Posterior cingulate gyrus (tissue), 11 donors: ENCODE measurements at regions not wholly inside any gene's neighbourhood (a gene's known extent, or its start where the extent isn't known, plus 50 kb on each side); places are given as distances from the start of the nearest gene placed in this dataset.
"Not testable (repeated sequence)": the region's sequence is repeated elsewhere in the genome, so short reads cannot be mapped to it uniquely, and the experiment has no call there.

Experiments used
- DNase-seq, 10 donors: peaks; one replicate each; pipeline versions ENCODE4 v3.0.0 to v3.0.0-alpha.2; 2020 to 2021; ENCODE audit warnings: mixed read lengths in 3 of 10
- intact Hi-C: fragments of 100-400 bp; cut with DNase I; formaldehyde crosslinking; loops from one replicate; pipeline ENCODE4 v1.15.1; 2023

DNA sequence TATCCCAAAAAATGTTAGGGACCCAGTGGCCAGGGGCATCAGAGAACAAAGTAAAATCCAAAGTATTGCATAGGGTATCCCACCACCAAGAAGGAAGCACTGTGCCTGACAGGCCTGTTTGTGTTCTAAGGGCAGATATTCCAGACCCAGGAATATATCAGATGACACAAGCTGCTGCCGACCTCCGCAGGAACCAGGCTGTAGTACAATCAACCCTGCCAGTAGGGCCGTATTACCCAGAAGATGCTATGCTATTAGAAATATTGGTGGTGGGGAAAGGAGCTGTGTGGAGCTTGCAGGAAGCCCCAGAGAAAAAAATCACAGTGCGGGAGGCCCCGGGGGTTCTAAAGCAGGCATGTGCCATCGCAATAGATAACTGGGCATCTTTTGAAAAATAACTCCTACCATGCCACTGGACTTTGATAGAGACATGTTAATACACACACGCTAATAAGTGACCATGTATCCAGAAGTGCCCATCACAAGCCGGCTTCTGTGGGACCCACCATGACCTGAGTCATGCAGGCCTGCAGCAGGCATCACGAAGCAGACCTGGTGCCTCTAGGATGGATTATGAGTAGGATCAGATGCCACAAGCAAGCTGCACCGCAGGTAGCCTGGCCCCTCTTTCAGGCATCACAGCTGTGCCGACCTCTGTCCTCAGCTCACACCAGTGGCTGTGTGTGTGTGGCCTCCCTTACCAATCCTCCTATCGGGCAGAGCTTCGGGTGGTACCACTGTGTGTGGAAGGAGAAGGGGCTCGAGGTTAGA is 242.7 kb downstream of the BCL11B start:
- peak in 1 of 10 donors; percentile 63 for DNase-seq
- intact Hi-C loops: no loop called here

GRCh38 chr14:99029916-99030305 is 242.1 kb downstream of the BCL11B start:
- intact Hi-C loops: no loop called here
- DNase-seq: peak in 1 of 10 donors; percentile 55

- peak in 1 of 10 donors; percentile 34 for DNase-seq
- intact Hi-C loops: no loop called here
Measured at GRCh38 chr14:99030454-99030853, 241.5 kb downstream of the BCL11B start.

DNA sequence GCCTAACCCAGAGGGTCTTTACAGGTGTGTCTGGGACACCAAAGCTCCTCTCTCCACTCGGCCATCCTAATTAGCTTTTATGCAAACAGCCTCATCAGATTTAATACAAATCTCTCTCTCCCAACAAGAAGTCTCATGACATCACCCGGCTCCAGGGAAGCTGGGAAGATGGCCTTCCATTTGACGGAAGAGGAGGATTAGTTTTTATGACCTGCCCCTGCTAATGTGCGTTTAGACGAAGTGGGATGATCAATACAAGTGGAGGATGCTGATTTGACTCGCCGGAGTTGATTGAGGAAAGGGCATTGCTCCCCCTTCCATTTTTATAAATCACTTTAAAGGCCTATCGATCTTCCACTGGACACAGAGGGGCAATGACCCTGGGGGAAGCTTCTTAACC is 239.2 kb downstream of the BCL11B start:
- intact Hi-C loops: no loop called here
- DNase-seq: no peak

GRCh38 chr14:99033951-99034350 is 238.0 kb downstream of the BCL11B start:
- DNase-seq: peak in 1 of 10 donors; percentile 49
- intact Hi-C loops: no loop called here

GRCh38 chr14:99034711-99035171 is 237.3 kb downstream of the BCL11B start:
- intact Hi-C loops: no loop called here
- peak in 1 of 10 donors; percentile 68 for DNase-seq

DNA sequence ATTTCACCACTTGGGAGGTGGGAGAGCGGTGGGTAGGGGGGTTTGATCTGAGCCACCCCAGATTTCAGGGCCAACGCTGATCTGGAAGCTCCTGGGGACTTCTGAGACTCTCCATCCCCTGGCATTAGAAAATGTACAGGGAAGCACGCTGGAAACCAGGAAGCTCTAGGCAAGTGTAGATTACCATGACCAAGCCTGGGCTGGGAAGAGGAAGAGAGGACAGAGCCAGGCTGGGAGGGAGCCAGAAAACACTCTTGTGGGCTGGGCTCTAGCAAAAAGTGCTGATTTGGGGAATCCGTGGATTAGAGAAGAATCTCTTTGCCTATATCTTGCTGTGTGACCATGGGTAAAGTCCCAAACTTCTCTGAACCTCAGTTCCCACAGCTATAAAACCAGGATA is 236.7 kb downstream of the BCL11B start:
- DNase-seq: peak in 2 of 10 donors; percentile 24 to 72
- intact Hi-C loops: no loop called here

- intact Hi-C loops: no loop called here
- peak in 5 of 10 donors; percentile 28 to 88 (median 76) for DNase-seq
Measured at GRCh38 chr14:99035712-99036610, 236.0 kb downstream of the BCL11B start.

DNA sequence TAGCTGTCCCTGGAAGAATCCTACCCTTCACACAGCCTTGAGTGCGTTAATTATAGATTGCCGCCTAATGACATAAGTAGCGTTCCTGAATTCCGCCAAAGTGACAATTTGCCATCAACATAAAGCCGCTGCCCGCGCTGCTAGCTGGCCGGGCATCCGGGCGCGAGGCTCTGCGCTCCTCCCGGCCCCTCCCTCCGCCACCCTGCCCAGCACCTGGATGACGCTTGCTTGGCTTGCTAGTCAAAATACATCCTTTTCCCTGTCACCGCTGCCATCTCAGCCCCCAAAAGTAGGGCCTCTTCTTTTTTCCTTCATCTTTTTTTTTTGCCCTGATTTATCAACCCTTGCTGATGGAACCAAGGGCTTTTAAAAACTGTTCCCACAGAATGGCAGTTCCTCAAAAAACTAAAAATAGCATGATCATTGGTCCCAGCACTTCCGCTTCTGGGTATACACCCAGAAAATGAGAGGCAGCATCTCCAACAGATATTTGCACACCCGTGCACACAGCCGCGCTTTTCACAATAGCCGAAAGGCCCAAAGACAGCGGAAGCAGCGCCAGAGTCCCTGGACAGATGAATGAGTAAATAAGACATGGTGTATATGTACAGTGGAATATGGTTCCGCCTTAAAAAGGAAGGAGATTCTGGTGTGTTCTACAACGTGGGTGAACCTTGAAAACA is 235.2 kb downstream of the BCL11B start:
- DNase-seq: peak in 1 of 10 donors; percentile 77
- intact Hi-C loops: no loop called here

DNA sequence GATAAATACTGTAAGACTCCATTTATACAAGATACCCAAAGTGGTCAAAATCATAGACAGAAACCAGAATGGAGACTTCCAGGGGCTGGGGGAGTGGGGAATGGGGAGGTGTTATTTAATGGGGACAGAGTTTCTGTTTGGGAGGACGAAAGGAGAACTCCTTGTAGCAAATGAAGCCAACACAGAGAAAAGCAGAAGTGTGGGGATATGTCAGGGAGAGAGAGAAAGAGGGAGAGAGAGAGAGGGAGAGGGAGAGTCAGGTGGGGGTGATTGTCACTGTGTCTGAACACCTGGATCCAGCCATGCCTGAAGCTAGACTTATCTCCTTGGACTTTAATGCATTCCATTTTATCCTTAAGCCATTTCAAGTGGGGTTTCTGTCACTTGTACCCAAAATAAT is 234.7 kb downstream of the BCL11B start:
- intact Hi-C loops, DNase-seq: not testable (repeated sequence)

GRCh38 chr14:99037777-99038430 is 234.1 kb downstream of the BCL11B start:
- DNase-seq: peak in 1 of 10 donors; percentile 67
- intact Hi-C loops: no loop called here

DNA sequence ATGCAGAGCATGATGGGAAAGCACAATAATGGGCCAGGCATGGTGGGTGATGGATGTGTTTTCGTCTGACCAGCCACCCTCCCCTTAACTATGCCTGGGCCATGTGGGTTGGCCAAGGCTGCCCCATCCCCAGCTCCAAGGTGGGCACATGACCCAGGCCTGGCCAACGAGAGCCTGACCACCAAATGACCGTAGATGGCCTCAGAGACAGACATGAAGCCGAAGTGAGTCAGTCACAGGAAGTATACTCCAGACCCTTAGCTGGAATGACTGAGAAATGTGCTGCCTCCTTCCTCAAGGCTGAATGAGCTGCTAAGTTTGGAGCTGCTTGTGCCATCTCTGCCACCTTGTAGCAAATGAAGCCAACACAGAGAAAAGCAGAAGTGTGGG is 233.6 kb downstream of the BCL11B start:
- intact Hi-C loops: no loop called here

DNA sequence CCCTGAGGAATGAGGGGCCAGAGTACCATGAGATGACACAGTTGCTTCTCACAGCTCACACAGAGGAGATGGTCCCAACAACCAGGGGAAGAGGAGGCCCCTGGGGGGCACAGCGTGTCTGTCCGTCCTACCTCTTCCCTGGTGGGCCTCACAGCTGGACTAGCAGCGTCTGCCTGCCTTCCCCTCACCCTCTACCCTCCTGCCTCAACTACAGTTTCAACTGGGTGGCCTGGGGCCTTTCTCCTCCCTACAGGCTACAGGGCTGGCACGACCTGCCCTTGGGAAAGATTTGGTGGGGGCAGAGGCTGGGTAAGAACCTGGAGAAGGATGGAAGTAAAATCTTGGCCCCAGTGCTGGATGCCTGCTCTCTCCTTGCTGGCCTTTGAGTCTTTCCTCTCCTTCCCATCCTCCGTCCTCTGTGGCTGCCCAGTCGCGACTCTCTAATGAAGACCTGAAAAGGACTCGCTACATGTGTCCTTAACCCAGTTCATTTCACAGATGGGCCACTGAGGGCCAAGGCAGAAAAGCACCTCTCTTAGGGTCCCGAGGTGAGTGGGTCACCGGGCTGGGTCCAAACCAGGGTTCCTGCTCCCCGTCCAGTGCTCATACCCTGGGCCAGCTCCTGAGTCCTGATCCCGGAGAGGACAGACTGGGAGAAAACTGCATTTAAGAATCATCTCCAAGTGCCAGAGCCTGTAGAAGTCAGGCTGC is 232.5 kb downstream of the BCL11B start:
- intact Hi-C loops: no loop called here
- peak in 1 of 10 donors; percentile 46 for DNase-seq

More for the DNA sequence above, 233.6 kb downstream of the BCL11B start:
- peak in 1 of 10 donors; percentile 73 for DNase-seq

GRCh38 chr14:99040052-99040451 is 231.9 kb downstream of the BCL11B start:
- intact Hi-C loops: no loop called here
- peak in 1 of 10 donors; percentile 75 for DNase-seq

- intact Hi-C loops: no loop called here
- peak in 1 of 10 donors; percentile 73 for DNase-seq
Measured at GRCh38 chr14:99040711-99041110, 231.3 kb downstream of the BCL11B start.

GRCh38 chr14:99041141-99041819 is 230.7 kb downstream of the BCL11B start:
- DNase-seq: no peak

GRCh38 chr14:99041820-99042174 is 230.2 kb downstream of the BCL11B start:
- DNase-seq: peak in 1 of 10 donors; percentile 37
- intact Hi-C loops: no loop called here

More at GRCh38 chr14:99041141-99041819, 230.7 kb downstream of the BCL11B start:
- intact Hi-C loops: no loop called here

GRCh38 chr14:99042381-99043266 is 229.4 kb downstream of the BCL11B start:
- DNase-seq: peak in 2 of 10 donors; percentile 56 to 78
- intact Hi-C loops: no loop called here
